IMR-90 (cell line): ENCODE measurements at regions not wholly inside any gene's neighbourhood (a gene's known extent, or its start where the extent isn't known, plus 50 kb on each side); places are given as distances from the start of the nearest gene placed in this dataset.

Experiments used
- BHLHE40 ChIP-seq: fragments of 150-350 bp; IDR thresholded peaks from 2 replicates; pipeline ENCODE4 v1.6.1; 2016; ENCODE audit warnings: mild to moderate bottlenecking, low read depth, low read length
- CEBPB ChIP-seq: IDR thresholded peaks from 2 replicates; pipeline ENCODE4 v1.6.1; 2012; ENCODE audit warnings: low read depth, low read length, improper control_type of control experiment
- CHD1 ChIP-seq: IDR thresholded peaks from 2 replicates; pipeline ENCODE4 v1.6.1; 2012; ENCODE audit warnings: low read depth, low read length, improper control_type of control experiment
- MAFK ChIP-seq: IDR thresholded peaks from 2 replicates; pipeline ENCODE4 v1.6.1; 2012; ENCODE audit warnings: low read depth, low read length, improper control_type of control experiment
- MAZ ChIP-seq: IDR thresholded peaks from 2 replicates; pipeline ENCODE4 v1.6.1; 2012; ENCODE audit warnings: low read depth, mild to moderate bottlenecking, low read length, improper control_type of control experiment, moderate library complexity, borderline replicate concordance
- MXI1 ChIP-seq: IDR thresholded peaks from 2 replicates; pipeline ENCODE4 v1.6.1; 2012; ENCODE audit warnings: low read depth, mild to moderate bottlenecking, low read length, moderate library complexity, borderline replicate concordance
- NFE2L2 ChIP-seq: fragments of 150-350 bp; IDR thresholded peaks from 2 replicates; pipeline ENCODE4 v1.6.1; 2016; ENCODE audit warnings: low read depth, mild to moderate bottlenecking, low read length
- POLR2A ChIP-seq: IDR thresholded peaks from 2 replicates; pipeline ENCODE4 v1.6.1; 2012; ENCODE audit warnings: mild to moderate bottlenecking, low read depth, low read length
- RAD21 ChIP-seq: IDR thresholded peaks from 2 replicates; pipeline ENCODE4 v1.6.1; 2012; ENCODE audit warnings: low read length, improper control_type of control experiment
- RFX5 ChIP-seq: IDR thresholded peaks from 2 replicates; pipeline ENCODE4 v1.8.0; 2012; ENCODE audit warnings: low read depth, mild to moderate bottlenecking, low read length, moderate library complexity
- SMC3 ChIP-seq: fragments of 150-350 bp; IDR thresholded peaks from 2 replicates; pipeline ENCODE4 v1.6.1; 2016; ENCODE audit warnings: low read depth, mild to moderate bottlenecking, antibody characterized with exemption, low read length, moderate library complexity
- TF ChIP-seq, protein P1 (sequence below): conservative IDR thresholded peaks from 2 replicates; pipeline ENCODE4 v1.5.1; 2012; ENCODE audit warnings: mild to moderate bottlenecking, low read depth, low read length, improper control_type of control experiment
- TF ChIP-seq, protein P2 (sequence below): fragments of 150-350 bp; IDR thresholded peaks from 2 replicates; pipeline ENCODE4 v1.6.1; 2017; ENCODE audit warnings: mild to moderate bottlenecking, antibody characterized with exemption, low read length, low read depth

DNA sequence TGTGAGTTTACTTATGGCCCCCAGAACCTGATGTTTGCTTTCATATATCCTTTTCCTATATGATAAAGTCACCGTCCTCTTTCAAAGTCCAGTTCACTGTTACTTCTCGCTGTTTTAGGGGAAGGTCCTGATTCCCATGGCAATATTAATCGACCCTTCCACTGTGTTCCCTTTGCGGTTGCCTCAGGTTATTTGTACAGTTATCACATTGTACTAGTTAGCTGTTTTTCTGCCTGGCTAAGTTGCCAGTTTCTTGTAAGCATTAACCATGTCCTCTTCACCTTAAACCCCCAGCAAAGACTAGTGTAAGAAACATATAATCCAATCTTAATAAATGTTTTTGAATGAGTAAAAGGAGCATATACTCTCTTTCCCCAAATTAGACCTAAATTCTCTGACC, 115.0 kb upstream of the PPFIA2 start:
- no peak for TF ChIP-seq RFX5
- TF ChIP-seq, protein P1, sequence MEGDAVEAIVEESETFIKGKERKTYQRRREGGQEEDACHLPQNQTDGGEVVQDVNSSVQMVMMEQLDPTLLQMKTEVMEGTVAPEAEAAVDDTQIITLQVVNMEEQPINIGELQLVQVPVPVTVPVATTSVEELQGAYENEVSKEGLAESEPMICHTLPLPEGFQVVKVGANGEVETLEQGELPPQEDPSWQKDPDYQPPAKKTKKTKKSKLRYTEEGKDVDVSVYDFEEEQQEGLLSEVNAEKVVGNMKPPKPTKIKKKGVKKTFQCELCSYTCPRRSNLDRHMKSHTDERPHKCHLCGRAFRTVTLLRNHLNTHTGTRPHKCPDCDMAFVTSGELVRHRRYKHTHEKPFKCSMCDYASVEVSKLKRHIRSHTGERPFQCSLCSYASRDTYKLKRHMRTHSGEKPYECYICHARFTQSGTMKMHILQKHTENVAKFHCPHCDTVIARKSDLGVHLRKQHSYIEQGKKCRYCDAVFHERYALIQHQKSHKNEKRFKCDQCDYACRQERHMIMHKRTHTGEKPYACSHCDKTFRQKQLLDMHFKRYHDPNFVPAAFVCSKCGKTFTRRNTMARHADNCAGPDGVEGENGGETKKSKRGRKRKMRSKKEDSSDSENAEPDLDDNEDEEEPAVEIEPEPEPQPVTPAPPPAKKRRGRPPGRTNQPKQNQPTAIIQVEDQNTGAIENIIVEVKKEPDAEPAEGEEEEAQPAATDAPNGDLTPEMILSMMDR: no peak
- TF ChIP-seq POLR2A: no peak
- TF ChIP-seq CEBPB: no peak
- TF ChIP-seq, protein P2, sequence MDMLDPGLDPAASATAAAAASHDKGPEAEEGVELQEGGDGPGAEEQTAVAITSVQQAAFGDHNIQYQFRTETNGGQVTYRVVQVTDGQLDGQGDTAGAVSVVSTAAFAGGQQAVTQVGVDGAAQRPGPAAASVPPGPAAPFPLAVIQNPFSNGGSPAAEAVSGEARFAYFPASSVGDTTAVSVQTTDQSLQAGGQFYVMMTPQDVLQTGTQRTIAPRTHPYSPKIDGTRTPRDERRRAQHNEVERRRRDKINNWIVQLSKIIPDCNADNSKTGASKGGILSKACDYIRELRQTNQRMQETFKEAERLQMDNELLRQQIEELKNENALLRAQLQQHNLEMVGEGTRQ: no peak
- no peak for TF ChIP-seq RAD21
- TF ChIP-seq SMC3: no peak
- no peak for TF ChIP-seq BHLHE40
- no peak for TF ChIP-seq NFE2L2
- TF ChIP-seq MAFK: no peak
- TF ChIP-seq MXI1: no peak
- TF ChIP-seq CHD1: no peak
- no peak for TF ChIP-seq MAZ
